HEK293 (cell line): ENCODE measurements at regions not wholly inside any gene's neighbourhood (a gene's known extent, or its start where the extent isn't known, plus 50 kb on each side); places are given as distances from the start of the nearest gene placed in this dataset.

Experiments used
- KLF1 ChIP-seq: fragments of 450-650 bp; formaldehyde crosslinking; IDR thresholded peaks from 2 replicates; pipeline ENCODE4 v1.5.1; 2016; ENCODE audit warnings: missing biosample characterization, missing genetic modification characterization
- ZNF138 ChIP-seq: fragments of 450-650 bp; formaldehyde crosslinking; IDR thresholded peaks from 2 replicates; pipeline ENCODE4 v1.5.1; 2016; ENCODE audit warnings: missing biosample characterization, missing genetic modification characterization, borderline replicate concordance
- ZNF24 ChIP-seq: fragments of 450-650 bp; formaldehyde crosslinking; IDR thresholded peaks from 2 replicates; pipeline ENCODE4 v1.5.1; 2016; ENCODE audit warnings: missing biosample characterization, missing genetic modification characterization

- no peak for TF ChIP-seq KLF1 (tag by site-specific recombination)
- no peak for TF ChIP-seq ZNF138
- no peak for TF ChIP-seq ZNF24 (tag by site-specific recombination)
These were observed 138.4 kb upstream of the IGFBP3 start for GRCh38 chr7:46059308-46060020.
